ENCODE measurements at regions not wholly inside any gene's neighbourhood (a gene's known extent, or its start where the extent isn't known, plus 50 kb on each side); places are given as distances from the start of the nearest gene placed in this dataset.

DNA sequence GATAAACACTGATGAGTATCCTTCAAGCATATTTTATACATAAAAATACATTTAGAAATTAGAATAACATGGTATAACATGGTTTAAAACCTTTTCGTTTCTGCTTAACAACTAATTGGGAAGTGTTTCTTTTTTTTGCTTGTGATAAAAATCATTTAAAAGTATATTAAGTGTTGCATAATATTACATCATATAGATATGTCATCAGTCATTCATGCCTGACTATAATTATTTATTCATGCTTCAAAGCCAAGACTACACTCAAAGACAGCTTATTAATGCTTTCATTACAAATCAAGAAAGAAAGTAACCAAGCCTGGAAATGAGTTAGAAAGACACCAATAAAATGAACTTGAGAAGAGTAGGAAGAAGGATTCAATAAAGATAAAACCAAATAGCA is 136.6 kb upstream of the TP63 start:
- no peak overlapping the region for H3K27ac Mint-ChIP-seq
- ATAC-seq (no peak), DNase-seq (no peak)
- intact Hi-C loops (cut with micrococcal nuclease) = no loop called here
- H3K27me3 Mint-ChIP-seq = no peaks in the 10 kb centered on the region
- ChIA-PET POLR2A (no interaction called here), CTCF (no interaction called here)
- H3K36me3 Mint-ChIP-seq (ENCODE audit: low read depth) = no peaks in the 10 kb centered on the region
- TF ChIP-seq, protein P1, sequence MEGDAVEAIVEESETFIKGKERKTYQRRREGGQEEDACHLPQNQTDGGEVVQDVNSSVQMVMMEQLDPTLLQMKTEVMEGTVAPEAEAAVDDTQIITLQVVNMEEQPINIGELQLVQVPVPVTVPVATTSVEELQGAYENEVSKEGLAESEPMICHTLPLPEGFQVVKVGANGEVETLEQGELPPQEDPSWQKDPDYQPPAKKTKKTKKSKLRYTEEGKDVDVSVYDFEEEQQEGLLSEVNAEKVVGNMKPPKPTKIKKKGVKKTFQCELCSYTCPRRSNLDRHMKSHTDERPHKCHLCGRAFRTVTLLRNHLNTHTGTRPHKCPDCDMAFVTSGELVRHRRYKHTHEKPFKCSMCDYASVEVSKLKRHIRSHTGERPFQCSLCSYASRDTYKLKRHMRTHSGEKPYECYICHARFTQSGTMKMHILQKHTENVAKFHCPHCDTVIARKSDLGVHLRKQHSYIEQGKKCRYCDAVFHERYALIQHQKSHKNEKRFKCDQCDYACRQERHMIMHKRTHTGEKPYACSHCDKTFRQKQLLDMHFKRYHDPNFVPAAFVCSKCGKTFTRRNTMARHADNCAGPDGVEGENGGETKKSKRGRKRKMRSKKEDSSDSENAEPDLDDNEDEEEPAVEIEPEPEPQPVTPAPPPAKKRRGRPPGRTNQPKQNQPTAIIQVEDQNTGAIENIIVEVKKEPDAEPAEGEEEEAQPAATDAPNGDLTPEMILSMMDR (IDR thresholded peaks at IDR 0.05) = no peak
- no peaks in the 10 kb centered on the region for H3K9me3 Mint-ChIP-seq
- no peaks in the 10 kb centered on the region for H3K4me1 Mint-ChIP-seq (ENCODE audit: low read depth)
- no peak overlapping the region for H3K4me3 Mint-ChIP-seq

DNA sequence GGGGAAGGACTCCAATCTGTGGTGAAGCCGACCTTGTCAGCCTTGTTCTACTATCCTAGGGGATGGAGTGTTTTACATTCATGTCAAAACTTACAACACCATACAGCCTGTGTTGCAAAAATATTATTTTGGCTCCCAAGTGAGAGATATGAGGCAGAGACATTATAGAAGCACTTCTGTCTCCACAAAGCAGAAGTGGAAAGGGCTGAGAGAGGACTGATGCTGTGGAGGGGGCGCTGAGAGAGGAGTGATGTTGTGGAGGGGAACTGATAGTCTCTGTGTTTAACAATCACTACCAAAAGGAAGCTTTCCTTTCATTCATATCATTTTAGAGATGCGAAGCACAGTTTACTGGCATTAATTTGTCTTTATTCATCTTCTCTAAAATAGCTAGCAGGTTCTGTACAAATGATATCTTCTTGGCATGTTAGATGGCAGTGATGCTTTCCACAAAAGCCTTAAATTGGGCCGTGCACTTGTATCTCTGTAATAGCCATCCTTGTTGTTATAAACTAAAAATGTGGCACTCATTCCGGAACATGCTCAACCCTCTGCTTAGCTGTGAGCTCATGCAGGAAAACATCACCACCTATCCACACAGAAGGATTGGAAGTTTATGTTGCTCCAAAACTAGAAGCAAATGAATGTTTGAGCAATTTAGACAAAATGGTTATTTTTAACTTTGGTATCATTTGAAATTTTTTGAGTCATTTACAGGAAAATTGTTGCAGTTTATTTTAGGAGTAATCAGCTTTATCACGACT is 134.6 kb upstream of the TP63 start:
- no peak for DNase-seq
- H3K27ac Mint-ChIP-seq = no peak overlapping the region
- CTCF ChIA-PET = no interaction called here
- H3K36me3 Mint-ChIP-seq (ENCODE audit: low read depth) = peaks cover 2% of the 10 kb centered on the region
- no peaks in the 10 kb centered on the region for H3K27me3 Mint-ChIP-seq
- H3K4me3 Mint-ChIP-seq = no peak overlapping the region
- POLR2A ChIA-PET = no interaction called here
- no peak for ATAC-seq
- peaks cover 5% of the 10 kb centered on the region for H3K4me1 Mint-ChIP-seq (ENCODE audit: low read depth)
- TF ChIP-seq, protein P1 (IDR thresholded peaks at IDR 0.05) = no peak
- intact Hi-C loops (cut with micrococcal nuclease) = no loop called here
- peaks cover 5% of the 10 kb centered on the region for H3K9me3 Mint-ChIP-seq

DNA sequence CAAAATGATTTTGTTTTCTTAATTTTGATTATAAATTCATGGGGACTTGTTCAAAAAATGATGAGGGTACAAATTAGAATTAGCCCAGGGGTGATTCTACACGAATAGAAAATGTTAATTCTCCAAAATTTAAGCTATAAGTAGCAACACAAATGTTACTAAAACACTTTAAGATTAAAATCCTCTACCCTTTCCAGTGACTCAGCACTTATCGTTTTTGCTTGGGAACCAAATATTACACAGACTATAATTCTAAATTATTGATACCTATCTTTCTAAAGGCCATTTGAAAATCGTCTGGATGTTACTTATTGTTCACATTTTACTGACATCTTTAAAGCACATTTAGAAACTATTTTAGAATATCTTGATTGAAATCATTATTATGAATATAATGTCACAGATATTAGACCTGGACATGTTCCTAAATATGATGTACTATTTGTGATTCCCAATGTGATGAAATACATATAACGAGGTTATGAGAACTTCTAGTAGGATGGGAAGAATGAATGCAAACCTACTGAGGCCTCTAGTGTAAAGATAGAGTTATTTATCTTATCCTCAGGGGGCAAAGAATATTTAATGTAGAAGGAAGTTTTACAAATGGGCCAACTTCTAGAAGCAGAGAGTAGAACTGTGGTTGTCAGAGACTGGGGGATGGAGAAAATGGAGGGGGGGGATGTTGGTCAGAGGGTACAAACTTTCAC is 132.0 kb upstream of the TP63 start:
- Mint-ChIP-seq H3K36me3 (ENCODE audit: low read depth) (peaks cover 2% of the 10 kb centered on the region), H3K4me1 (ENCODE audit: low read depth) (peaks cover 18% of the 10 kb centered on the region), H3K27ac (no peak overlapping the region), H3K4me3 (no peak overlapping the region), H3K27me3 (no peaks in the 10 kb centered on the region), H3K9me3 (peaks cover 5% of the 10 kb centered on the region)
- ChIA-PET CTCF (no interaction called here), POLR2A (no interaction called here)
- ATAC-seq = no peak
- intact Hi-C loops (cut with micrococcal nuclease) = no loop called here
- no peak for DNase-seq
- TF ChIP-seq, protein P1 (IDR thresholded peaks at IDR 0.05) = no peak

DNA sequence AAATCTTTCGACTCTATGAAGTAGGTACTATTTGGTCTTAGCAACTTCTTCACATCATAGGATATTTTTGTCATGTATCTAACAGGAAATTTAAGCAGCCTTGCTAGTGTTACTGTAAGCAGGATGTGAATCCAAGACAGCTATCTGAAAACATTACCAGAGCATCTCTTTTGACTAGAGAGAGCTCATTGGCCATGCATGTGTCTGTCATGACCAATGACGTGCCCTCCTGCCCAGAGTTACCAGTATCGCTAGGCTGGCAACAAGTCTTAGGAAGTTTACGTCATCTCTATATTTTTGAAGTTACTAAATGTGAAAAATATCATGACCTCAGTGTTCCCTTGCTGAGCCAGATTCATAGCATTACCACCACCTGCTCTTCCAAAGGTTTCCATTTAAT is 130.9 kb upstream of the TP63 start:
- TF ChIP-seq, protein P1 (IDR thresholded peaks at IDR 0.05) = no peak
- no peak for DNase-seq

More for the DNA sequence above, 130.9 kb upstream of the TP63 start:
- Mint-ChIP-seq H3K4me1 (ENCODE audit: low read depth) (peaks cover 18% of the 10 kb centered on the region), H3K36me3 (ENCODE audit: low read depth) (peaks cover 2% of the 10 kb centered on the region), H3K9me3 (peaks cover 5% of the 10 kb centered on the region), H3K27ac (no peak overlapping the region), H3K27me3 (peaks cover 1% of the 10 kb centered on the region), H3K4me3 (no peak overlapping the region)
- intact Hi-C loops (cut with micrococcal nuclease) = no loop called here
- ChIA-PET CTCF (interaction anchor here (1.2 kb wide), 1 partner anchor 228 kb away, joined by 3 read pairs; no protein-coding TSS in a partner anchor), POLR2A (no interaction called here)
- ATAC-seq = no peak
